H9 (cell line): ENCODE measurements at regions not wholly inside any gene's neighbourhood (a gene's known extent, or its start where the extent isn't known, plus 50 kb on each side); places are given as distances from the start of the nearest gene placed in this dataset.

Source experiments
- DNase-seq: peaks from one replicate; pipeline ENCODE4 v3.0.0-alpha.2; 2017
- H2AFZ ChIP-seq: one replicate; pipeline ENCODE4 v1.6.1; 2013; ENCODE audit warnings: mild to moderate bottlenecking, low read length, control low read depth, moderate library complexity
- H2AK5ac ChIP-seq: 2 replicates; pipeline ENCODE4 v1.6.1; 2013; ENCODE audit warnings: low read length, control low read depth, mixed read lengths; ENCODE audit not compliant: insufficient read length
- H2BK120ac ChIP-seq: one replicate; pipeline ENCODE4 v1.6.1; 2013; ENCODE audit warnings: low read depth, mild to moderate bottlenecking, low read length, control low read depth, inconsistent platforms; ENCODE audit not compliant: poor library complexity, severe bottlenecking
- H2BK12ac ChIP-seq: 2 replicates; pipeline ENCODE4 v1.6.1; 2013; ENCODE audit warnings: low read length, control low read depth, mixed read lengths, low read depth; ENCODE audit not compliant: insufficient read length
- H2BK15ac ChIP-seq: 2 replicates; pipeline ENCODE4 v1.6.1; 2013; ENCODE audit warnings: low read depth, low read length, control low read depth
- H2BK20ac ChIP-seq: one replicate; pipeline ENCODE4 v1.6.1; 2013; ENCODE audit warnings: low read depth, mild to moderate bottlenecking, low read length, control low read depth, inconsistent platforms; ENCODE audit not compliant: poor library complexity, severe bottlenecking
- H2BK5ac ChIP-seq: 2 replicates; pipeline ENCODE4 v1.6.1; 2013; ENCODE audit warnings: low read length, control low read depth, mixed read lengths; ENCODE audit not compliant: insufficient read length
- H3K14ac ChIP-seq: 2 replicates; pipeline ENCODE4 v1.6.1; 2013; ENCODE audit warnings: low read length, control low read depth; ENCODE audit not compliant: insufficient read depth
- H3K18ac ChIP-seq: 2 replicates; pipeline ENCODE4 v1.6.1; 2013; ENCODE audit warnings: low read depth, mild to moderate bottlenecking, mixed read lengths, low read length, control low read depth; ENCODE audit not compliant: insufficient read length
- H3K23ac ChIP-seq: 2 replicates; pipeline ENCODE4 v1.6.1; 2013; ENCODE audit warnings: low read length, control low read depth, mixed read lengths, low read depth; ENCODE audit not compliant: insufficient read length
- H3K23me2 ChIP-seq: 2 replicates; pipeline ENCODE4 v1.6.1; 2013; ENCODE audit warnings: low read depth, mild to moderate bottlenecking, mixed read lengths, low read length, control low read depth; ENCODE audit not compliant: insufficient read length, poor library complexity, severe bottlenecking
- H3K27ac ChIP-seq: 2 replicates; pipeline ENCODE4 v1.5.1; 2013; ENCODE audit warnings: low read length, control low read depth, mixed read lengths, low read depth; ENCODE audit not compliant: insufficient read length
- H3K27me3 ChIP-seq: 2 replicates; pipeline ENCODE4 v1.6.1; 2013; ENCODE audit warnings: low read length, control low read depth, inconsistent platforms; ENCODE audit not compliant: insufficient read depth
- H3K4ac ChIP-seq: 2 replicates; pipeline ENCODE4 v1.6.1; 2013; ENCODE audit warnings: low read depth, mild to moderate bottlenecking, control low read depth, inconsistent platforms, low read length, moderate library complexity
- H3K4me1 ChIP-seq: 2 replicates; pipeline ENCODE4 v1.6.1; 2013; ENCODE audit warnings: low read length, control low read depth, inconsistent platforms; ENCODE audit not compliant: insufficient read depth
- H3K4me2 ChIP-seq: 2 replicates; pipeline ENCODE4 v1.6.1; 2013; ENCODE audit warnings: low read length, control low read depth, mixed read lengths; ENCODE audit not compliant: insufficient read length, insufficient read depth
- H3K56ac ChIP-seq: 2 replicates; pipeline ENCODE4 v1.6.1; 2013; ENCODE audit warnings: low read depth, mild to moderate bottlenecking, mixed read lengths, low read length, control low read depth; ENCODE audit not compliant: insufficient read length
- H3K79me1 ChIP-seq: 2 replicates; pipeline ENCODE4 v1.6.1; 2013; ENCODE audit warnings: low read depth, mild to moderate bottlenecking, moderate library complexity, low read length, control low read depth, inconsistent platforms; ENCODE audit not compliant: insufficient read depth, poor library complexity, severe bottlenecking
- H3K79me2 ChIP-seq: 2 replicates; pipeline ENCODE4 v1.6.1; 2013; ENCODE audit warnings: low read length, control low read depth, inconsistent platforms; ENCODE audit not compliant: insufficient read depth
- H3K9ac ChIP-seq: 2 replicates; pipeline ENCODE4 v1.6.1; 2013; ENCODE audit warnings: low read length, control low read depth, mixed read lengths; ENCODE audit not compliant: insufficient read length; ENCODE audit errors: extremely low read depth
- H3K9me3 ChIP-seq: one replicate; pipeline ENCODE4 v1.6.1; 2013; ENCODE audit warnings: low read depth, low read length, inconsistent platforms; ENCODE audit not compliant: control insufficient read depth
- H3T11ph ChIP-seq: one replicate; pipeline ENCODE4 v1.6.1; 2013; ENCODE audit warnings: mild to moderate bottlenecking, low read length, control low read depth, inconsistent platforms
- H4K20me1 ChIP-seq: one replicate; pipeline ENCODE4 v1.6.1; 2013; ENCODE audit not compliant: control insufficient read depth, insufficient read length, insufficient read depth
- H4K5ac ChIP-seq: 2 replicates; pipeline ENCODE4 v1.6.1; 2013; ENCODE audit warnings: low read depth, mild to moderate bottlenecking, mixed read lengths, low read length, control low read depth; ENCODE audit not compliant: insufficient read length
- H4K8ac ChIP-seq: replicated peaks from 2 replicates; pipeline ENCODE4 v1.6.1; 2013; ENCODE audit warnings: low read length, control low read depth, mixed read lengths, low read depth; ENCODE audit not compliant: insufficient read length
- H4K91ac ChIP-seq: 2 replicates; pipeline ENCODE4 v1.6.1; 2013; ENCODE audit warnings: low read depth, mild to moderate bottlenecking, moderate library complexity, mixed read lengths, low read length, control low read depth; ENCODE audit not compliant: insufficient read length
- H3K27ac Mint-ChIP-seq, 3 experiments: 2 replicates in 2 of 3; 3 replicates in 1 of 3; pipeline ENCODE4 v1.8.0; 2020 to 2021; ENCODE audit warnings: mixed read lengths in 3 of 3, mild to moderate bottlenecking in 1 of 3, moderate library complexity in 1 of 3
- H3K27me3 Mint-ChIP-seq: 2 replicates; pipeline ENCODE4 v1.8.0; 2021; ENCODE audit warnings: low read depth, mild to moderate bottlenecking, moderate library complexity, mixed read lengths
- H3K36me3 Mint-ChIP-seq, 3 experiments: 2 replicates in 2 of 3; 3 replicates in 1 of 3; pipeline ENCODE4 v1.8.0; 2020 to 2021; ENCODE audit warnings: low read depth in 3 of 3, mixed read lengths in 3 of 3; ENCODE audit not compliant: insufficient read depth in 1 of 3
- H3K4me1 Mint-ChIP-seq, 2 experiments: 2 replicates each; pipeline ENCODE4 v1.8.0; 2020; ENCODE audit warnings: mixed read lengths in 2 of 2
- H3K4me3 Mint-ChIP-seq, 2 experiments: 2 replicates in 1 of 2; 3 replicates in 1 of 2; pipeline ENCODE4 v1.8.0; 2020 to 2021; ENCODE audit warnings: mild to moderate bottlenecking in 2 of 2, mixed read lengths in 2 of 2, moderate library complexity in 1 of 2
- H3K9me3 Mint-ChIP-seq, 2 experiments: 2 replicates in 1 of 2; 3 replicates in 1 of 2; pipeline ENCODE4 v1.8.0; 2020; ENCODE audit warnings: mild to moderate bottlenecking in 2 of 2, mixed read lengths in 2 of 2, moderate library complexity in 1 of 2
- CTCF ChIP-seq: fragments of 200-600 bp; sonication (generic); conservative IDR thresholded peaks from 3 replicates; pipeline ENCODE4 v1.8.0; 2021; ENCODE audit warnings: antibody characterized with exemption, mild to moderate bottlenecking
- WGBS: extraction: QIAGEN DNeasy Blood & Tissue Kit; methylation state at CpG from one replicate; pipeline ENCODE4 v1.1.7; 2013; ENCODE audit warnings: missing lambda C conversion rate, low lambda C conversion rate, mixed read lengths; ENCODE audit not compliant: insufficient read length; ENCODE audit errors: extremely low coverage; 5-methylcytosine and 5-hydroxymethylcytosine counted together

- Histone ChIP-seq H3K14ac (no peak overlapping the region), H3K23me2 (no peaks in the 10 kb centered on the region), H3K23ac (no peak overlapping the region), H3T11ph (no peak overlapping the region), H3K9me3 (no peaks in the 10 kb centered on the region), H3K79me2 (no peaks in the 10 kb centered on the region), H2AK5ac (no peak overlapping the region), H3K4me1 (no peaks in the 10 kb centered on the region), H2BK20ac (no peak overlapping the region), H3K27me3 (no peaks in the 10 kb centered on the region), H3K56ac (no peak overlapping the region), H4K91ac (no peak overlapping the region), H4K8ac (no peak overlapping the region), H2BK12ac (no peak overlapping the region), H3K9ac (no peak overlapping the region), H3K79me1 (no peaks in the 10 kb centered on the region), H4K20me1 (no peaks in the 10 kb centered on the region), H3K4me2 (no peak overlapping the region), H3K4ac (no peak overlapping the region), H3K27ac (no peak overlapping the region), H2BK120ac (no peak overlapping the region), H2AFZ (no peak overlapping the region), H4K5ac (no peak overlapping the region), H2BK5ac (no peak overlapping the region), H3K18ac (no peak overlapping the region), H2BK15ac (no peak overlapping the region)
- Mint-ChIP-seq H3K27ac (no peak overlapping the region), H3K36me3 (peaks cover 0 to 5% (median 2%) of the 10 kb centered on the region in 3 experiments; a peak in 2 of 7 replicates), H3K27me3 (no peaks in the 10 kb centered on the region), H3K4me3 (no peak overlapping the region), H3K4me1 (peaks cover 8 to 9% of the 10 kb centered on the region in 2 experiments), H3K9me3 (peaks cover 0 to 3% of the 10 kb centered on the region in 2 experiments; a peak in 1 of 5 replicates)
- no CpG with 5 or more reads among the region's 3 CpGs for WGBS
- DNase-seq = no peak
- TF ChIP-seq CTCF = no peak
Measured at GRCh38 chr2:53265544-53266299, 501.9 kb upstream of the CHAC2 start.
